ENCODE measurements at regions not wholly inside any gene's neighbourhood (a gene's known extent, or its start where the extent isn't known, plus 50 kb on each side); places are given as distances from the start of the nearest gene placed in this dataset.
"Not testable (repeated sequence)": the region's sequence is repeated elsewhere in the genome, so short reads cannot be mapped to it uniquely, and the experiment has no call there.

- no peaks in the 10 kb centered on the region for H3K4me1 ChIP-seq (replicated peaks)
- DNase-seq (ENCODE audit: low read depth in 1 of 2, low spot score in 2 of 2) = no peak
- no peaks in the 10 kb centered on the region for H3K36me3 ChIP-seq
- no peak overlapping the region for H3K27ac ChIP-seq
- H3K4me3 ChIP-seq = no peak overlapping the region
- no peaks in the 10 kb centered on the region for H3K9me3 ChIP-seq (replicated peaks)
- no peaks in the 10 kb centered on the region for H3K27me3 ChIP-seq (replicated peaks)
Observed at GRCh38 chrX:96483647-96484160, 200.9 kb upstream of the DIAPH2 start.

DNA sequence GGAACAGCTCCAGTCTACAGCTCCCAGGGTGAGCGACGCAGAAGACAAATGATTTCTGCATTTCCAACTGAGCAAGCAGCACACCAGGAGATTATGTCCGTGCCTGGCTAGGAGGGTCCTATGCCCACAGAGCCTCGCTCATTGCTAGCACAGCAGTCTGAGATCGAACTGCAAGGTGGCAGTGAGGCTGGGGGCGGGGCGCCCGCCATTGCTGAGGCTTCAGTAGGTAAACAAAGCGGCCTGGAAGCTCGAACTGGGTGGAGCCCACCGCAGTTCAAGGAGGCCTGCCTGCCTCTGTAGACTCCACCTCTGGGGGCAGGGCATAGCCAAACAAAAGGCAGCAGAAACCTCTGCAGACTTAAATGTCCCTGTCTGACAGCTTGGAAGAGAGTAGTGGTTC lies 198.0 kb upstream of the DIAPH2 start:
- not testable (repeated sequence) for H3K9me3 ChIP-seq (replicated peaks); DNase-seq (ENCODE audit: low read depth in 1 of 2, low spot score in 2 of 2); H3K27ac ChIP-seq; H3K4me3 ChIP-seq; H3K27me3 ChIP-seq (replicated peaks); H3K4me1 ChIP-seq (replicated peaks); H3K36me3 ChIP-seq

DNA sequence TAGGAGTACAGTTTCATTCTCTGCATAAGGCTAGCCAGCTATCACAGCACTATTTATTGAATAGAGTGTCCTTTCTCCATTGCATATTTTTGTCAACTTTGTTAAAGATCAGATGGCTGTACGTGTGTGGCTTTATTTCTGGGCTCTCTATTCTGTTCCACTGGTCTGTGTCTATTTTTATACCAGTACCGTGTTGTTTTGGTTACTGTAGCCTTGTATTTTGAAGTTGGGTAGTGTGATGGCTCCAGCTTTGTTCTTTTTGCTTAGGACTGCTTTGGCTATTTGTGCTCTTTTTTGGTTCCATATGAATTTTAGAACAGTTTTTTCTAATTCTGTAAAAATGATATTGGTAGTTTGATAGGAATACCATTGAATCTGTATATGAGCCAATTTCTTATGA lies 182.1 kb upstream of the DIAPH2 start:
- no peak for DNase-seq (ENCODE audit: low read depth in 1 of 2, low spot score in 2 of 2)
- H3K27ac ChIP-seq = no peak overlapping the region
- H3K4me3 ChIP-seq = no peak overlapping the region
- no peaks in the 10 kb centered on the region for H3K9me3 ChIP-seq (replicated peaks)
- no peaks in the 10 kb centered on the region for H3K36me3 ChIP-seq
- H3K27me3 ChIP-seq (replicated peaks) = no peaks in the 10 kb centered on the region
- no peaks in the 10 kb centered on the region for H3K4me1 ChIP-seq (replicated peaks)

- H3K27ac ChIP-seq; H3K27me3 ChIP-seq (replicated peaks); H3K4me3 ChIP-seq; H3K36me3 ChIP-seq; H3K9me3 ChIP-seq (replicated peaks); H3K4me1 ChIP-seq (replicated peaks); DNase-seq (ENCODE audit: low read depth in 1 of 2, low spot score in 2 of 2): not testable (repeated sequence)
Observed at GRCh38 chrX:96529386-96529785, 155.3 kb upstream of the DIAPH2 start.

GRCh38 chrX:96538104-96538725 lies 146.4 kb upstream of the DIAPH2 start:
- H3K4me3 ChIP-seq = no peak overlapping the region
- no peaks in the 10 kb centered on the region for H3K27me3 ChIP-seq (replicated peaks)
- H3K36me3 ChIP-seq = no peaks in the 10 kb centered on the region
- no peaks in the 10 kb centered on the region for H3K9me3 ChIP-seq (replicated peaks)
- no peak for DNase-seq (ENCODE audit: low read depth in 1 of 2, low spot score in 2 of 2)
- no peaks in the 10 kb centered on the region for H3K4me1 ChIP-seq (replicated peaks)
- no peak overlapping the region for H3K27ac ChIP-seq

DNA sequence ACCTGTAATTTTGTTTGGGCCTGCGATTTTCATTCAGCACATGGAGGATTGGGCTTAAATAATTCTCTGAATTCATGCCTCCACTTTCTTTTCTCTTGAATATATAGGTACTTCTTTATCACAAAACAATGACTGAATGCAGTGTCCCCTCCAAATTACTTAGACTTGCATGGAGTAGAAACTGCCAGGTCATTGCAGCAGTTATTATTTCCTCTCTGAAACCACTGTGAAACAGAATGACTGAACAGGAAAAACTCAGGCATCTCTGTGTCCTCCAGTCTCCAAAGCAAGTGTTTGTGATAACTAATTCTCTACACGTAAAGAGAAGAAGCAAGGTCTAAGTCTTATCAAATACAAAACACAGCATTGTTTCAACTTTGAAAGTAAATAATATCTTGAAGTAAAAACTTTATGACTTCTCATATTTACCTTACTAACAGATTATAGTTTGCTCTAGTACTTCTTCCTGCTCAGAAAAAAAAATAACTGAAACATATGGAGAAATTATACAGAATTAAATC lies 144.5 kb upstream of the DIAPH2 start:
- no peak overlapping the region for H3K4me3 ChIP-seq
- H3K4me1 ChIP-seq (replicated peaks) = no peaks in the 10 kb centered on the region
- no peaks in the 10 kb centered on the region for H3K27me3 ChIP-seq (replicated peaks)
- no peak for DNase-seq (ENCODE audit: low read depth in 1 of 2, low spot score in 2 of 2)
- H3K9me3 ChIP-seq (replicated peaks) = no peaks in the 10 kb centered on the region
- H3K27ac ChIP-seq = no peak overlapping the region
- H3K36me3 ChIP-seq = no peaks in the 10 kb centered on the region

- not testable (repeated sequence) for H3K4me1 ChIP-seq (replicated peaks); DNase-seq (ENCODE audit: low read depth in 1 of 2, low spot score in 2 of 2); H3K4me3 ChIP-seq; H3K27me3 ChIP-seq (replicated peaks); H3K27ac ChIP-seq; H3K36me3 ChIP-seq; H3K9me3 ChIP-seq (replicated peaks)
Observed at GRCh38 chrX:96546281-96546680, 138.4 kb upstream of the DIAPH2 start.

DNA sequence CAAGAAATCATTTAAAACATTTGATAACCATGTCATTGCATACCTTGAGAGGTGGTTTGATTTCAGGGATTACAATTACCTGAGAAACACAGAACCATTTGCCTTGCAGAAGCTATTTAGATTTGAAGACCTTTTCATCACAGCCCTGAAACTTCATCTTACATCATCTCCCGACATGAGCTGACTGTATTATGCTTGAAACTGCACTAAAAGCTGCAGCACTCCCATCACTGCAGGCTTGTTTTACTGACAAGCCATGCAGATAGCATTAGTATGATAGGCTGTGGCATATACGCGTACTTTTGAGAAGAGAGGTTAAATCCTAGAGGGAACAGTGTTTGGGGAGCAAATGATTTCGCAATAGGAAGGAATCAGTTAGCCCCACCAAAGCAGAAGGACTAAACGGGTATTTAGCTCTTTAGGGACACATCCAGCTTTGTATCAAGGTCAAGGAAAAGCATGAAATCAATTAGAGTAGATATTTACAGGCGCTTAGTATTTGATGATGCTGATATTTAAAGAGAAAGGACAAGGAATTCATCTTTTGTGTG lies 133.2 kb upstream of the DIAPH2 start:
- no peak for DNase-seq (ENCODE audit: low read depth in 1 of 2, low spot score in 2 of 2)
- no peaks in the 10 kb centered on the region for H3K9me3 ChIP-seq (replicated peaks)
- H3K27ac ChIP-seq = no peak overlapping the region
- no peaks in the 10 kb centered on the region for H3K4me1 ChIP-seq (replicated peaks)
- no peaks in the 10 kb centered on the region for H3K27me3 ChIP-seq (replicated peaks)
- no peaks in the 10 kb centered on the region for H3K36me3 ChIP-seq
- H3K4me3 ChIP-seq = no peak overlapping the region

- H3K9me3 ChIP-seq (replicated peaks) = no peaks in the 10 kb centered on the region
- no peaks in the 10 kb centered on the region for H3K27me3 ChIP-seq (replicated peaks)
- no peak for DNase-seq (ENCODE audit: low read depth in 1 of 2, low spot score in 2 of 2)
- no peak overlapping the region for H3K4me3 ChIP-seq
- no peak overlapping the region for H3K27ac ChIP-seq
- no peaks in the 10 kb centered on the region for H3K4me1 ChIP-seq (replicated peaks)
- H3K36me3 ChIP-seq = no peaks in the 10 kb centered on the region
Observed at GRCh38 chrX:96556886-96557285, 127.8 kb upstream of the DIAPH2 start.

GRCh38 chrX:96561129-96561528 lies 123.5 kb upstream of the DIAPH2 start:
- not testable (repeated sequence) for H3K36me3 ChIP-seq; DNase-seq (ENCODE audit: low read depth in 1 of 2, low spot score in 2 of 2); H3K4me3 ChIP-seq; H3K27ac ChIP-seq; H3K4me1 ChIP-seq (replicated peaks); H3K9me3 ChIP-seq (replicated peaks); H3K27me3 ChIP-seq (replicated peaks)

GRCh38 chrX:96563646-96564045 lies 121.0 kb upstream of the DIAPH2 start:
- no peak overlapping the region for H3K27ac ChIP-seq
- H3K4me1 ChIP-seq (replicated peaks) = no peaks in the 10 kb centered on the region
- DNase-seq (ENCODE audit: low read depth in 1 of 2, low spot score in 2 of 2) = no peak
- no peaks in the 10 kb centered on the region for H3K27me3 ChIP-seq (replicated peaks)
- H3K36me3 ChIP-seq = no peaks in the 10 kb centered on the region
- H3K9me3 ChIP-seq (replicated peaks) = no peaks in the 10 kb centered on the region
- H3K4me3 ChIP-seq = no peak overlapping the region

DNA sequence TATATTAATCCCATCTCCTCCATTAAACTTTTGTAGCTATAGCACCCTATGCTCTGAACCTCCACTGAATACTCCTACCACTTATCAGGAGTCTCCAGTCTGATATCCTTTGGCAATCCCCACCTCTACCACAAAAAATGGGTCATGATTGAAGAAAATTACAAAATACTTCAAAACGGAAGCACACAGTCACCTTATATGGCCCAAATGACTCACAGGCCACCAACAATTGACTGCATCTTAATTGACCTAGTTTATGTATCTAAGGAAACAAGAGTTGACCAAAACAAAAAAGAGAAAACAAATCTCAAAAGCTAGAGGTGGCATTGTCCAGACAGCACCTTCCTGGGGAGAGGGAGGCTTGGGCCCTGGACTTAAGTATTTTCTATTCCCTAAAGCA lies 120.0 kb upstream of the DIAPH2 start:
- H3K9me3 ChIP-seq (replicated peaks) = no peaks in the 10 kb centered on the region
- no peak overlapping the region for H3K27ac ChIP-seq
- H3K27me3 ChIP-seq (replicated peaks) = no peaks in the 10 kb centered on the region
- H3K36me3 ChIP-seq = no peaks in the 10 kb centered on the region
- DNase-seq (ENCODE audit: low read depth in 1 of 2, low spot score in 2 of 2) = no peak
- no peaks in the 10 kb centered on the region for H3K4me1 ChIP-seq (replicated peaks)
- H3K4me3 ChIP-seq = no peak overlapping the region

GRCh38 chrX:96566878-96567277 lies 117.8 kb upstream of the DIAPH2 start:
- no peaks in the 10 kb centered on the region for H3K27me3 ChIP-seq (replicated peaks)
- no peak overlapping the region for H3K4me3 ChIP-seq
- no peak overlapping the region for H3K27ac ChIP-seq
- no peaks in the 10 kb centered on the region for H3K4me1 ChIP-seq (replicated peaks)
- DNase-seq (ENCODE audit: low read depth in 1 of 2, low spot score in 2 of 2) = no peak
- no peaks in the 10 kb centered on the region for H3K9me3 ChIP-seq (replicated peaks)
- no peaks in the 10 kb centered on the region for H3K36me3 ChIP-seq

DNA sequence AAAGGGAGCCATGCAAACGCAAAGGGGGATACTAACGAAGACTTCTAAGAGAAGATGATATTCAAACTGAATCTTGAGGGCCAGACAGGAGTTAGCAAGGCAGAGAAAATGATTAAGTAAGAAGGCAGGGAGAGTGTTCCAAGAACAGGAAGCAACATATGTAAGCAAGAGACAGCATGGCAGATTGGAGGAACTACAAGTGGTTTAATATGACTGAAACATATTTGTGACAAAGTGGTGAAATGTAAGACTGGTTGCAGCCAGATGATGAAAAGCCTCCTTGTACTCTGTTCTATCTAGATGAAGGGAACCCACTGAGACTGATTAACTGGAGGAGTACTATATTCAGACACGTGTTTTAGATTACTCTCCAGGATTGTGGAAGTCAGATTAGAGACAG lies 116.6 kb upstream of the DIAPH2 start:
- H3K4me1 ChIP-seq (replicated peaks) = no peaks in the 10 kb centered on the region
- no peak overlapping the region for H3K4me3 ChIP-seq
- no peak overlapping the region for H3K27ac ChIP-seq
- no peaks in the 10 kb centered on the region for H3K36me3 ChIP-seq
- H3K9me3 ChIP-seq (replicated peaks) = no peaks in the 10 kb centered on the region
- no peaks in the 10 kb centered on the region for H3K27me3 ChIP-seq (replicated peaks)
- no peak for DNase-seq (ENCODE audit: low read depth in 1 of 2, low spot score in 2 of 2)

- Histone ChIP-seq H3K36me3 (no peaks in the 10 kb centered on the region), H3K27ac (no peak overlapping the region), H3K9me3 (replicated peaks) (no peaks in the 10 kb centered on the region), H3K4me1 (replicated peaks) (no peaks in the 10 kb centered on the region), H3K27me3 (replicated peaks) (no peaks in the 10 kb centered on the region), H3K4me3 (no peak overlapping the region)
- no peak for DNase-seq (ENCODE audit: low read depth in 1 of 2, low spot score in 2 of 2)
Observed at GRCh38 chrX:96569034-96569433, 115.6 kb upstream of the DIAPH2 start.
